22Rv1 (cell line): ENCODE measurements at regions not wholly inside any gene's neighbourhood (a gene's known extent, or its start where the extent isn't known, plus 50 kb on each side); places are given as distances from the start of the nearest gene placed in this dataset.

Source experiments
- H3K27ac ChIP-seq: fragments of 450-650 bp; 2 replicates; pipeline ENCODE4 v1.5.1; 2017
- ZFX ChIP-seq: fragments of 450-650 bp; IDR thresholded peaks from 2 replicates; pipeline ENCODE4 v1.6.1; 2017; ENCODE audit warnings: antibody characterized with exemption, borderline replicate concordance
- TF ChIP-seq, protein P1 (sequence below): fragments of 450-650 bp; IDR thresholded peaks from 2 replicates; pipeline ENCODE4 v1.5.1; 2017; ENCODE audit warnings: mild to moderate bottlenecking

DNA sequence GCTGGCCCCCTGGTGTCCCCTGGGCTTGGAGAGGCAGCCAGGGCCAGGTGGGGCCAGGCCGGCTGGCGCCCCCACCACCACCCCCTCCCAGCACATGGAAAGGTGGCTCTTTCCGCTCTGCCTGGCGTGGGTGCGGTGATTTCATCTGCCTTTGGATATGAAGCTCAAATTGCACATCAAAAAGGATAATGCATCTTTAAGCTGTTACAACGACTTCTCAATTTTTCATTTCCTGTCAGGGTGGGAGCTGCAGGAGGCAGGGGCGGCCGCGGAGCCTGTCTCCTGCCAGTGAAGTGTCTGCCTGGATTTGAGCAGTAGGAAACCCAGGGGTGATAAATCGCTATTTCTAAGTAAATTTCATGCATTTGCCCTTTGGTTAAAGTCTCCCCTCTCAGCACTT, 169.2 kb upstream of the MVB12B start:
- H3K27ac ChIP-seq, result no peak overlapping the region

GRCh38 chr9:126157826-126158587, 168.6 kb upstream of the MVB12B start:
- no peak overlapping the region for H3K27ac ChIP-seq
- TF ChIP-seq ZFX, result no peak
- TF ChIP-seq, protein P1, sequence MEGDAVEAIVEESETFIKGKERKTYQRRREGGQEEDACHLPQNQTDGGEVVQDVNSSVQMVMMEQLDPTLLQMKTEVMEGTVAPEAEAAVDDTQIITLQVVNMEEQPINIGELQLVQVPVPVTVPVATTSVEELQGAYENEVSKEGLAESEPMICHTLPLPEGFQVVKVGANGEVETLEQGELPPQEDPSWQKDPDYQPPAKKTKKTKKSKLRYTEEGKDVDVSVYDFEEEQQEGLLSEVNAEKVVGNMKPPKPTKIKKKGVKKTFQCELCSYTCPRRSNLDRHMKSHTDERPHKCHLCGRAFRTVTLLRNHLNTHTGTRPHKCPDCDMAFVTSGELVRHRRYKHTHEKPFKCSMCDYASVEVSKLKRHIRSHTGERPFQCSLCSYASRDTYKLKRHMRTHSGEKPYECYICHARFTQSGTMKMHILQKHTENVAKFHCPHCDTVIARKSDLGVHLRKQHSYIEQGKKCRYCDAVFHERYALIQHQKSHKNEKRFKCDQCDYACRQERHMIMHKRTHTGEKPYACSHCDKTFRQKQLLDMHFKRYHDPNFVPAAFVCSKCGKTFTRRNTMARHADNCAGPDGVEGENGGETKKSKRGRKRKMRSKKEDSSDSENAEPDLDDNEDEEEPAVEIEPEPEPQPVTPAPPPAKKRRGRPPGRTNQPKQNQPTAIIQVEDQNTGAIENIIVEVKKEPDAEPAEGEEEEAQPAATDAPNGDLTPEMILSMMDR, result no peak

More for the DNA sequence above, 169.2 kb upstream of the MVB12B start:
- TF ChIP-seq, protein P1, result no peak
- no peak for TF ChIP-seq ZFX

- no peak for TF ChIP-seq ZFX
- TF ChIP-seq, protein P1, result no peak
- H3K27ac ChIP-seq, result no peak overlapping the region
Measured at GRCh38 chr9:126158588-126159429, 167.8 kb upstream of the MVB12B start.

DNA sequence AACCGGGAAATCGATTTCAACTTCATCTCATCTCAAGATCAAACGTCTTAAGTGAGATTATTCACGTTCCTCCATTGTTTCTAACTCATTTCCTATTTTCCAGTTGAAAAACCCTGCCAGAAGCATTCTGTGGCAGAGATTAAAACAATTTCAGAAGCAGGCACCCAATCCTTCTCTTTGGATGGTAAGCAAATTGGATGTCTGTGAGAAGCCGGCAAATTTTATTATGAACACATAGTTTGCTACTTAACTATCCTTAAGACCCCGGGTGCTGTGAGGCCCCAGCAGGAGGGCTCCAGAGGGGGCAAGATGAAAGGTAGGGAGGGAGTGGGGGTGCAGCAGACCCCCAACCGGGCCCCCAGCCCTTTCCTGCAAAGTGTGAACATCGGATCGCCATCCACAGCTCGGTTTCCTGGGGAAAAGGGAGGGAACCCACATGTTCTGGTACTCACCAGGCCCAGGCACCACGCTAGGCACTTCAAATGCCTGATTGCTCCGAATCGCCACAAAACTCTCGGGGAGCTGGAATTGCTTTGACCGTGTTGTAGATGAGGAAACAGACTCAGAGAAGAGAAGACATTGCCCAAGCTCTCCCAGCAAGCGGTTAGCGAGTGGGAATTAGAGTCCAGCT, 167.1 kb upstream of the MVB12B start:
- TF ChIP-seq ZFX, result no peak
- TF ChIP-seq, protein P1, result no peak
- no peak overlapping the region for H3K27ac ChIP-seq

- H3K27ac ChIP-seq, result no peak overlapping the region
Measured at GRCh38 chr9:126160067-126160853, 166.4 kb upstream of the MVB12B start.

GRCh38 chr9:126160854-126161329, 165.7 kb upstream of the MVB12B start:
- TF ChIP-seq ZFX, result no peak
- TF ChIP-seq, protein P1, result no peak
- no peak overlapping the region for H3K27ac ChIP-seq

More at GRCh38 chr9:126160067-126160853, 166.4 kb upstream of the MVB12B start:
- TF ChIP-seq ZFX, result no peak
- TF ChIP-seq, protein P1, result no peak
